OCI-LY1 (cell line): ENCODE measurements at regions not wholly inside any gene's neighbourhood (a gene's known extent, or its start where the extent isn't known, plus 50 kb on each side); places are given as distances from the start of the nearest gene placed in this dataset.

ENCODE experiments used
- CTCF ChIP-seq: fragments of 200-600 bp; sonication (generic), shearing (Covaris generic); IDR thresholded peaks from 2 replicates; pipeline ENCODE4 v1.5.1; 2017; ENCODE audit warnings: mild to moderate bottlenecking, antibody characterized with exemption, low read length, moderate library complexity, mixed read lengths
- EZH2 ChIP-seq: fragments of 200-600 bp; sonication (generic), shearing (Covaris generic); IDR thresholded peaks from 2 replicates; pipeline ENCODE4 v1.8.0; 2017; ENCODE audit warnings: borderline replicate concordance, mixed run types, mild to moderate bottlenecking, antibody characterized with exemption, low read length, moderate library complexity, mixed read lengths

DNA sequence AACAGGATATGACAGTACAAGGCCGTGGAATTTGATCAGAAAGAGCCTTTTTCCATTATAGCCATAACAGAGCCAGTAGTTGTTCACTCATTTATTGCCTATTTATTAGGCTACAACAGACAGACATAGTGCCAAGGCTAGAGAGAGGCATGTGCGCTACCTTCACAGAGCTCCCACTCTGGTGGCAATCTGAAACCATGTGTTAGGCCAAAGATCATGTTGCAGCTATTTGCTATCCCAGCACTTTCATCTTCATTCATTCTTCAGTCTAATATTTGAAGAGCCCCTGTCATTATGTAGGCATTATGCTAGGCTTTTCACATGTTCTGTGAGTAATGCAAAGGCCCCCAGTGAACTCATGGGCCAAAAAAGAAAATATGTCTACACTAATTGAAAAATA, 404.8 kb downstream of the IGSF11 start:
- TF ChIP-seq CTCF (no peak), EZH2 (no peak)
